WERI-Rb-1 (cell line): ENCODE measurements at regions not wholly inside any gene's neighbourhood (a gene's known extent, or its start where the extent isn't known, plus 50 kb on each side); places are given as distances from the start of the nearest gene placed in this dataset.

Experiments used
- DNase-seq: peaks from one replicate; pipeline ENCODE4 v3.0.0-alpha.2; 2020
- H3K27ac ChIP-seq: fragments of 250-450 bp; sonication (Bioruptor Pico); 2 replicates; pipeline ENCODE4 v1.5.1; 2020; ENCODE audit warnings: mild to moderate bottlenecking, moderate library complexity
- H3K27me3 ChIP-seq: fragments of 250-450 bp; sonication (Bioruptor Pico); 2 replicates; pipeline ENCODE4 v1.5.1; 2021; ENCODE audit warnings: mild to moderate bottlenecking, low read depth, moderate library complexity; ENCODE audit not compliant: insufficient read depth, severe bottlenecking
- H3K36me3 ChIP-seq: fragments of 250-450 bp; sonication (Bioruptor Pico); 2 replicates; pipeline ENCODE4 v1.5.1; 2020; ENCODE audit warnings: mild to moderate bottlenecking, moderate library complexity
- H3K4me3 ChIP-seq: 2 replicates; pipeline ENCODE4 v1.5.1; 2011; ENCODE audit warnings: low read depth, mild to moderate bottlenecking, control low read depth, low read length
- H3K9me3 ChIP-seq: fragments of 250-450 bp; sonication (Bioruptor Pico); 2 replicates; pipeline ENCODE4 v1.5.1; 2021; ENCODE audit warnings: mild to moderate bottlenecking, moderate library complexity; ENCODE audit not compliant: severe bottlenecking
- TF ChIP-seq, protein P1 (sequence below): IDR thresholded peaks from 2 replicates; pipeline ENCODE4 v1.5.1; 2011; ENCODE audit warnings: low read depth, mild to moderate bottlenecking, control low read depth, inconsistent platforms, low read length

- H3K4me3 ChIP-seq = no peak overlapping the region
- H3K27ac ChIP-seq = no peak overlapping the region
- no peaks in the 10 kb centered on the region for H3K27me3 ChIP-seq
- peaks cover 4% of the 10 kb centered on the region for H3K9me3 ChIP-seq
- TF ChIP-seq, protein P1, sequence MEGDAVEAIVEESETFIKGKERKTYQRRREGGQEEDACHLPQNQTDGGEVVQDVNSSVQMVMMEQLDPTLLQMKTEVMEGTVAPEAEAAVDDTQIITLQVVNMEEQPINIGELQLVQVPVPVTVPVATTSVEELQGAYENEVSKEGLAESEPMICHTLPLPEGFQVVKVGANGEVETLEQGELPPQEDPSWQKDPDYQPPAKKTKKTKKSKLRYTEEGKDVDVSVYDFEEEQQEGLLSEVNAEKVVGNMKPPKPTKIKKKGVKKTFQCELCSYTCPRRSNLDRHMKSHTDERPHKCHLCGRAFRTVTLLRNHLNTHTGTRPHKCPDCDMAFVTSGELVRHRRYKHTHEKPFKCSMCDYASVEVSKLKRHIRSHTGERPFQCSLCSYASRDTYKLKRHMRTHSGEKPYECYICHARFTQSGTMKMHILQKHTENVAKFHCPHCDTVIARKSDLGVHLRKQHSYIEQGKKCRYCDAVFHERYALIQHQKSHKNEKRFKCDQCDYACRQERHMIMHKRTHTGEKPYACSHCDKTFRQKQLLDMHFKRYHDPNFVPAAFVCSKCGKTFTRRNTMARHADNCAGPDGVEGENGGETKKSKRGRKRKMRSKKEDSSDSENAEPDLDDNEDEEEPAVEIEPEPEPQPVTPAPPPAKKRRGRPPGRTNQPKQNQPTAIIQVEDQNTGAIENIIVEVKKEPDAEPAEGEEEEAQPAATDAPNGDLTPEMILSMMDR = no peak
- no peak for DNase-seq
- H3K36me3 ChIP-seq = no peaks in the 10 kb centered on the region
Measured at GRCh38 chr14:31967669-31967975, 109.5 kb upstream of the ARHGAP5 start.

GRCh38 chr14:31968107-31968810 lies 108.8 kb upstream of the ARHGAP5 start:
- Histone ChIP-seq H3K36me3 (no peaks in the 10 kb centered on the region), H3K27ac (no peak overlapping the region), H3K9me3 (peaks cover 4% of the 10 kb centered on the region), H3K27me3 (no peaks in the 10 kb centered on the region), H3K4me3 (no peak overlapping the region)
- no peak for DNase-seq
- TF ChIP-seq, protein P1 = no peak

GRCh38 chr14:31968956-31969698 lies 108.0 kb upstream of the ARHGAP5 start:
- no peak overlapping the region for H3K4me3 ChIP-seq
- H3K36me3 ChIP-seq = no peaks in the 10 kb centered on the region
- no peak overlapping the region for H3K27ac ChIP-seq
- no peak for DNase-seq
- TF ChIP-seq, protein P1 = no peak
- H3K9me3 ChIP-seq = peaks cover 9% of the 10 kb centered on the region
- H3K27me3 ChIP-seq = no peaks in the 10 kb centered on the region

DNA sequence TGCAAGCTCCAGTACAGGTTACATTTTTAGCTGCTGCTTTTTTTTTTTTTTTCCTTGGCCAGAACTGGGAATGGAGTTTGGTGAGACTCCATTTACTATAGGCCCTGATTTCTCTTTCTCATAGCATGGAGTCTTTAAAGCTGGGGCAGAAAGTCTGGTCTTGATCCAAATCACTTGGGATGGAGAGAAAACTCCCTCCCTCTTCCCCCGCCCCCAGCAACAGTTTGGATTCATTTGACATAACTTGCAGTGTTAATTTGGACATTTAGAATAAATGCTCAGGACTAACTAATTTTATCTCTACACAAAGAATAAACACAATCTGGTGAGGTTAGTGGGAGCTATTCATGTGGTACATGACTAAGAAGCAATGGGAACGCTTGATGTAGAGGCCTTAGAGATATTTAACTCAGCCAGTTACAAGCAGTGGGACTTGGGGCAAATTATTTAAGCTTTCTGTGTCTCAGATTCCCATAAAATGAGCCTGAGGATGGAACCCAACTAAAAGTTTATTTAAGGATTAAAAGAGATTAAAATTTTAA lies 107.3 kb upstream of the ARHGAP5 start:
- TF ChIP-seq, protein P1 = no peak
- Histone ChIP-seq H3K9me3 (peaks cover 13% of the 10 kb centered on the region), H3K36me3 (no peaks in the 10 kb centered on the region), H3K27me3 (no peaks in the 10 kb centered on the region), H3K27ac (no peak overlapping the region), H3K4me3 (no peak overlapping the region)
- DNase-seq = no peak

DNA sequence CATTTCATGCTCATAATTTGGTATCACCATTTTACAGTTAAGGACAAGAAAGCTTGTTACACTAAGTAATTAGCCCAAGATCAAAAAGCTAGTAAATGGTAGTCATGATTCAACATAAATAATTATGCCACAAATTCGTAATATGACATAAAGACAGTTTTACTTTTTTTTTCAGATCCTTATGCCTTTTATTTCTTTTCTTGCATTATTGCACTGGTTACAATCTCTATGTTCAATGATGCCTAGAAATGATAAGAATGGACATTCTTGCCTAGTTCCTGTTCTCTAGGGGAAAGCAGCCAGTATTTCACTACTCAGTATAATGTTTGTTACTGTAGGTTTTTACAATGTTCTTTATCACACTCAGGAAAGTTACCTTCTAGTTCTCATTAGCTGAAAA lies 106.4 kb upstream of the ARHGAP5 start:
- no peaks in the 10 kb centered on the region for H3K27me3 ChIP-seq
- H3K4me3 ChIP-seq = no peak overlapping the region
- DNase-seq = no peak
- peaks cover 13% of the 10 kb centered on the region for H3K9me3 ChIP-seq
- no peak overlapping the region for H3K27ac ChIP-seq
- H3K36me3 ChIP-seq = no peaks in the 10 kb centered on the region
- TF ChIP-seq, protein P1 = no peak
